Right lung (tissue), 2 donors: ENCODE measurements at regions not wholly inside any gene's neighbourhood (a gene's known extent, or its start where the extent isn't known, plus 50 kb on each side); places are given as distances from the start of the nearest gene placed in this dataset.
"Not testable (repeated sequence)": the region's sequence is repeated elsewhere in the genome, so short reads cannot be mapped to it uniquely, and the experiment has no call there.

Experiments used
- DNase-seq, 2 donors: peaks; one replicate each; pipeline ENCODE4 v3.0.0-alpha.2; 2013

DNA sequence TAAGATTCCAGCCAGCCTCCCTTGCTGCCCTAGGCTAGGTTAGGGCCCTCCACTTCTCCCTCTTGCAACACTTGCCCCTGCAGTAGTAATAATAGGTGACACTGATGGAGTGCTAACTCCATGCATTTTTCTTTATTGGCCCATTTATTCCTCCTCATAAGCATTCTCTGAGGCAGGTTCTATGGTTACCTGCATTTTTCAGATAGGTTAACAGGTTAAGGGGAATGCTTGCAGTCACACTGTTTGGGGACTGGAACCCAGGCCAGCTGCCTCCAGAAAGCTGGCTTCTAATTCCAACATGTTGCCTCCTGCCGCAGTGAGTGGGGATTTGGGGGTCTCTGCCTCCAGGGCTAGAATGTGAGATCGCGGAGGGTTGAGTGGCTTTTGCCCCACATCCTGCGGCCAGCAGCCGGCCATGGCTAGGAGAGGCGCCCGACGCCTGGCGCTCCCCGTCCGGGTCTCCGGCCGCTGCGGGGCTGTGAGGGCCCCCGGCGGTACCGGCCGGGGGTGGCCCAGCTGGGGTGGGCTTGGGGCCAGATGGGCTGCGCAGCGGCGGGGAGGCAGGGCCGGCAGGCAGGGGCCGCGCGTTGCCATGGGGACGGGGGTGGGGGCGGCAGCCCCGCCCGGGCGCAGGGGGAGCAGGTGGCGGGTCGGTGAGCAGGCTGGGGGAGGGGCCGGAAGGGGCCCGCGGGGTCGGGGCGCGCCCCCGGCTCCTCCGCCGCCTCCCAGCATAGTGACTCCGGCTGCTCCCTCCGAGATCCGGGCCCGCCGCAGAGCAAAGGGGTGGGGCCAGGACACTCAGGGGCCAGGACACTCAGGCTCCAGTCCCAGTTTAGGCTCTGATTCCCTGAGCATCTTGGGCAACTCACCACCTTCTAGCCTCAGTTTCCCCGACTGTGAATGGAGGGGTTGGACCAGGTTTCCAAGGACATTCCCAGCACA, 68.4 kb upstream of the SSBP3 start:
- no peak for DNase-seq

GRCh38 chr1:54471588-54471987, 65.4 kb upstream of the SSBP3 start:
- DNase-seq = no peak

DNA sequence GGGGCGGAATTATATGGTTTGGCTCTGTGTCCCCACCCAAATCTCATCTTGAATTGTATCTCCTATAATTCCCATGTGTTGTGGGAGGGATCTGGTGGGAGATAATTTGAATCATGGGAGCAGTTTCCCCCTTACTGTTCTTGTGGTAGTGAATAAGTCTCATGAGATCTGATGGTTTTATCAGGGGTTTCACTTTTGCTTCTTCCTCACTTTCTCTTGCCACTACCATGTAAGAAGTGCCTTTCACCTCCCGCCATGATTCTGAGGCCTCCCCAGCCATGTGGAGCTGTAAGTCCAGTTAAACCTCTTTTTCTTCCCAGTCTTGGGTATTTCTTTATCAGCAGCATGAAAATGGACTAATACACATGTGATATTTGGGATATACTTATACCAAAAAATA, 63.2 kb upstream of the SSBP3 start:
- not testable (repeated sequence) for DNase-seq

GRCh38 chr1:54468288-54469084, 62.3 kb upstream of the SSBP3 start:
- DNase-seq = not testable (repeated sequence)

GRCh38 chr1:54465351-54465811, 59.2 kb upstream of the SSBP3 start:
- DNase-seq = peak in 1 of 2 donors; percentile 63

DNA sequence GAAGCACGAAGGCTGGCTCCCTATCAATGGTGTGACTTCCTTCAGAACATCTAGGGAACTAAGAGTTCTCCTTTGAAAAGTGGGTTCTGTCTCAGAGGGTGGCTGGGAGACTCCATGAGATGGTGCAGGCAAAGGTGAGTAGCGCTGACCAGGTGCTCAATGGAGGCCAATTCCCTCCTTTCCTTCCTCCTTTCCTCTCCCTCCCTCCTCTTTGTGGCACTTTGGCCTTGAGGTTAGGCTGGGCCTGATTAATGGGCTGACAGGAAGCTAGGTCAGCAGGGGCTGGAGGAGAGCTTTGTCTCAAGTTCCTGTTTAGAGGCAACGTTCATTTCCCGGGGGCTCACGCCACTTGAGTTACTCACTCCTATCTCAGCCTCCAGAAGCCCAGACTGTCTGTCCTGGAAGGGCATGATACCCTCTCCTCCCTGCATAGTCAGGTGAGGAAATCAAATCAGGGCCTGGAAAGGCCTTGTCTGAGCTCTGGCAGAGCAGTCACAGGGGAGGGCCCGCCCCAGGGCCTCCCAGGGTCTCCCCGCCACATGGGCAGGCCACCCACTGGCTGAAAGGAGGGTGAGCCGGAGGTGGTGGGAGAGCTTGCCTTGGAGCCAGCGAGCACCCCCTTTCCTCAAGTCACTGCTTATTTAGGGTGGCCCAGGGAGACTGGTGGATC, 58.4 kb upstream of the SSBP3 start:
- DNase-seq = no peak

DNA sequence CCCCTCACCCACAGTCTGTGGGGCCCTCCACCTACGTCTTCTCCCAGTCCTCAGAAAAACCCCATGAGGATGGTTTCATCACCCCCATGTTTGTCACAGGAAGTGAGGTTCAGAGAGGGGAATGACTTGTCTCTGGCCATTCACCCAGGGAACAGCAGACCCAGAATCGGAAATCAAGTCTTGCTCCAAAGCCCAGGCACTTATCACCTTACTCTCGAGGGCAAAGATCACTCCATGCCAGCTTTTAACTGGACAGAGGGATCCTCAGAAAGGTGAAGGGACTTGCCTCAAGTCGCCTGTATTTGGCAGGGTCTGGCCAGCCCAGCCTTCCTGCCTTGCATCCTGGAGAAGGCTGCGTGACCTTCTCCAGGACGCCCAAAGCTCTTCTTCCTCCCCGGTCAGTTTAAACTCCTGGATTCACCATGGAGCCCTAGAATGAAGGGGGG, 57.9 kb upstream of the SSBP3 start:
- DNase-seq = no peak

- DNase-seq = no peak
Observed at GRCh38 chr1:54463259-54464030, 57.3 kb upstream of the SSBP3 start.

DNA sequence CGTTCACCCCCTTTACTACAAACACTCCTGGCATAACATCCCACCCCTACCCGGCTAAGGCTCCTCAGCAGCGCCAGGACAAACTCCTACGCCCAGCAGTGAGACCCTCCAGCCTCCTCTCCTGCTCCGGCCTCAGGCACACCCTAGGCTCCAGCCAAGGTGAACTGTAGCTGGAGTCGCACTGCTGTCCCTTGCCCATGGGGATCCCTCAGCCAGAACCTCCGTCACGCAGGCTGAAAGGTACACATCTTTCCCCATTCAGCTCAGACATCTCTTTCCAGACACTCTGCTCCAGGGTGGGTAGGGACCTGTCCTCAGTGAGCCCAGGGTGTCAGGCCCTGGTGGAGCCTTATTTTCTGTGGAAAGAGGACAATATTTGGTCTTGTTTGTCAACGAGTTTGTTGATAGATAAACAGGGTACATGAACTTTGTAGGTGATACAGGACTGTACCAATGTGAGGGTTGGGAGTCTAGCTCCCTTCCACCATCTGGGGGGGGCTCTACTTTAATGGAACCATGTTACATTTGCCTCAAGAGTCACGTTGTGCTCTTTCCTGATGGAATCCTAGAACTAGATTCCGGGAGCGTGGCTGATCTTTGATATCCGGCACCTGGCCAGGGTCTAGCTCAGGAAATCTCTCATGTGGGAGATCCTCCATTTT, 56.5 kb upstream of the SSBP3 start:
- no peak for DNase-seq

GRCh38 chr1:54461731-54462596, 55.8 kb upstream of the SSBP3 start:
- DNase-seq = no peak

GRCh38 chr1:54460861-54461387, 54.7 kb upstream of the SSBP3 start:
- no peak for DNase-seq

- DNase-seq = no peak
Observed at GRCh38 chr1:54460351-54460750, 54.2 kb upstream of the SSBP3 start.

- DNase-seq = no peak
Observed at GRCh38 chr1:54459726-54460191, 53.6 kb upstream of the SSBP3 start.

- no peak for DNase-seq
Observed at GRCh38 chr1:54459140-54459539, 52.9 kb upstream of the SSBP3 start.

- no peak for DNase-seq
Observed at GRCh38 chr1:54456921-54457529, 50.8 kb upstream of the SSBP3 start.

DNA sequence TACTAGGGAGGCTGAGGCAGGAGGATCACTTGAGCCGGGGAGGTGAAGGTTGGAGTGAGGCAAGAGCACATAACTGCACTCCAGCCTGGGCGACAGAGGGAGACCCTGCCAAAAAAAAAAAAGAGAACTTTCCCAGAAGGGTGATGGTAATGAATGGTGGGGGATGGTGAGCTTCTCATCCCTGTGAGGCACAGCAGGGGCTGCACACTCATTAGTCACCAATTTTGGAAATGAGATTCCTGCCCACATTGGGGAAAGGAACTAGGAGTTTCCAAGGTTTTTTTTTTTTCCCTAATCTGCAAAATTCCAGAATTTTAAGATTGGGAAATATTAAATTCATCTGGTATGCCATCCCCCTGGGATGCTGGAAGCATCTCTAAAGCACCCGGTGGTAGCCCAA, 50.2 kb upstream of the SSBP3 start:
- no peak for DNase-seq
